Esophagus squamous epithelium (tissue), 5 donors: ENCODE measurements at regions not wholly inside any gene's neighbourhood (a gene's known extent, or its start where the extent isn't known, plus 50 kb on each side); places are given as distances from the start of the nearest gene placed in this dataset.
"Not testable (repeated sequence)": the region's sequence is repeated elsewhere in the genome, so short reads cannot be mapped to it uniquely, and the experiment has no call there.

Experiments
- DNase-seq: peaks from one replicate; lab custom pipeline; 2025; lab: John Stamatoyannopoulos, UW
- H3K27ac ChIP-seq, 4 donors: fragments of 200-600 bp; sonication (generic); one replicate each; pipeline ENCODE4 v1.5.1; 2016 to 2019; ENCODE audit warnings: mild to moderate bottlenecking in 1 of 4
- H3K27me3 ChIP-seq, 4 donors: fragments of 200-600 bp; sonication (generic); 1 replicate in 3 of 4; 2 replicates in 1 of 4; pipeline versions ENCODE4 v1.5.1 to v1.6.0; 2017 to 2021; ENCODE audit warnings: antibody characterized with exemption in 1 of 4
- H3K36me3 ChIP-seq, 3 donors: fragments of 200-600 bp; sonication (generic); one replicate each; pipeline ENCODE4 v1.5.1; 2016 to 2019
- H3K4me1 ChIP-seq, 3 donors: fragments of 200-600 bp; sonication (generic); one replicate each; pipeline ENCODE4 v1.5.1; 2017 to 2019
- H3K4me3 ChIP-seq, 4 donors: fragments of 200-600 bp; sonication (generic); 1 replicate in 3 of 4; 2 replicates in 1 of 4; pipeline ENCODE4 v1.5.1; 2016 to 2019; ENCODE audit warnings: mild to moderate bottlenecking in 2 of 4, moderate library complexity in 1 of 4
- H3K9me3 ChIP-seq, 3 donors: fragments of 200-600 bp; sonication (generic); one replicate each; pipeline ENCODE4 v1.5.1; 2016 to 2019
- CTCF ChIP-seq, 6 experiments: fragments of 450-650 bp in 4 of 6; fragments of 200-600 bp in 2 of 6; sonication (generic) in 2 of 6; IDR thresholded peaks; one replicate each; pipeline ENCODE4 v1.5.1; 2016 to 2019; ENCODE audit warnings: antibody characterized with exemption in 6 of 6, mild to moderate bottlenecking in 4 of 6, moderate library complexity in 4 of 6
- POLR2A ChIP-seq, 4 donors: fragments of 450-650 bp; IDR thresholded peaks; one replicate each; pipeline ENCODE4 v1.6.1; 2017; ENCODE audit warnings: antibody characterized with exemption in 4 of 4, mild to moderate bottlenecking in 4 of 4, moderate library complexity in 3 of 4
- WGBS, 2 donors: methylation state at CpG; one replicate each; pipeline ENCODE4 v1.1.5; 2018; 5-methylcytosine and 5-hydroxymethylcytosine counted together
- intact Hi-C: fragments of 100-400 bp; cut with DNase I; formaldehyde crosslinking; loops from one replicate; pipeline ENCODE4 v1.15.0; 2022
- donor health status: DM: yes; HTN: yes; CAD: no.

- H3K27me3 ChIP-seq = no peaks in the 10 kb centered on the region
- no peak for DNase-seq
- no peaks in the 10 kb centered on the region for H3K4me1 ChIP-seq
- H3K36me3 ChIP-seq = no peaks in the 10 kb centered on the region
- intact Hi-C loops = no loop called here
- H3K4me3 ChIP-seq = no peak overlapping the region
- 65 to 82% methylated on average over 6 to 7 of the region's 7 CpGs for WGBS, 2 donors
- H3K27ac ChIP-seq = no peak overlapping the region
- H3K9me3 ChIP-seq = no peaks in the 10 kb centered on the region
- no peak for TF ChIP-seq CTCF (IDR thresholded peaks at IDR 0.05)
- no peak for TF ChIP-seq POLR2A (IDR thresholded peaks at IDR 0.05)
Observed at GRCh38 chr13:54394085-54394700, 1365.6 kb downstream of the OLFM4 start.

DNA sequence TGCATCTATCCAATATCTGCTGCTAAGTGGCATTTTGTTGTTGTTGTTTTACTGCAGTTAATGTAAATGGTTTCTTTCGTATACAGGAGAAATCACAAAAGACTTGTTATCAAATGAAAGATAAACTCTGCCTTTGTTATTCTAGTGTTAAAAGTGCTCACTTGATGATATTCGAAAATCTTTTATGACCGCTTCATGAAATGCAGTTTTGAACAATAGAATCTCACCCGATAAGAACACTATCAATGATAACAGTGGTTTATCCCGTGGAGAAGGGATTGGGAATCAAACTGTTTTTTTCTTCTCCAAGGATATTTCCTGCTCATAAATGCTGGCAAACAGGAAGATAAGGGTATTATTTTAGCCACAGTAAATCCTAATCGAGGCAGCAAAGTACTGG lies 1366.3 kb downstream of the OLFM4 start:
- DNase-seq = no peak
- H3K27ac ChIP-seq = no peak overlapping the region
- H3K4me1 ChIP-seq = no peaks in the 10 kb centered on the region
- no peaks in the 10 kb centered on the region for H3K9me3 ChIP-seq
- H3K36me3 ChIP-seq = no peaks in the 10 kb centered on the region
- TF ChIP-seq CTCF (IDR thresholded peaks at IDR 0.05) = no peak
- TF ChIP-seq POLR2A (IDR thresholded peaks at IDR 0.05) = no peak
- no peak overlapping the region for H3K4me3 ChIP-seq
- intact Hi-C loops = no loop called here
- H3K27me3 ChIP-seq = no peaks in the 10 kb centered on the region
- WGBS, 2 donors = 75 to 85% methylated on average over 6 of the region's 6 CpGs

- Histone ChIP-seq H3K9me3 (no peaks in the 10 kb centered on the region), H3K27ac (no peak overlapping the region), H3K27me3 (no peaks in the 10 kb centered on the region), H3K4me3 (no peak overlapping the region), H3K36me3 (no peaks in the 10 kb centered on the region), H3K4me1 (no peaks in the 10 kb centered on the region)
- no peak for TF ChIP-seq POLR2A (IDR thresholded peaks at IDR 0.05)
- TF ChIP-seq CTCF (IDR thresholded peaks at IDR 0.05) = no peak
- intact Hi-C loops = no loop called here
- DNase-seq = no peak
- WGBS, 2 donors = 59 to 85% methylated on average over 1 of the region's 1 CpG
Observed at GRCh38 chr13:54402495-54402894, 1373.9 kb downstream of the OLFM4 start.

GRCh38 chr13:54415753-54416366 lies 1387.2 kb downstream of the OLFM4 start:
- Histone ChIP-seq H3K4me1 (no peaks in the 10 kb centered on the region), H3K9me3 (no peaks in the 10 kb centered on the region), H3K36me3 (no peaks in the 10 kb centered on the region), H3K4me3 (no peak overlapping the region), H3K27ac (no peak overlapping the region), H3K27me3 (no peaks in the 10 kb centered on the region)
- WGBS, 2 donors = 85 to 89% methylated on average over 3 to 4 of the region's 6 CpGs
- intact Hi-C loops = no loop called here
- no peak for TF ChIP-seq POLR2A (IDR thresholded peaks at IDR 0.05)
- TF ChIP-seq CTCF (IDR thresholded peaks at IDR 0.05) = no peak
- DNase-seq = no peak

DNA sequence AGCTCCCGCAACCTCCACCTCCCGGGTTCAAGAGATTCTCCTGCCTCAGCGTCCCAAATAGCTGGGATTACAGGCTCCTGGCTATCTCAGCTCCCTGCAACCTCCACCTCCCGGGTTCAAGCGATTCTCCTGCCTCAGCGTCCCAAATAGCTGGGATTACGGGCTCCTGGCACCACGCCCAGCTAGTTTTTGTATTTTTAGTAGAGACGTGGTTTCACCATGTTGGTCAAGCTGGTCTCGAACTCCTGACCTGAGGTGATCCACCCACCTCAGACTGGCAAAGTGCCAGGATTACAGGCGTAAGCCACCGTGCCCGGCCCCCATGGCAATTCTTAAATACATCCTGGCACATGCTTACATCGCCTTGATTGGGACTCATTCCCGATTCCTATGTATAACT lies 1394.3 kb downstream of the OLFM4 start:
- H3K9me3 ChIP-seq, DNase-seq, H3K4me3 ChIP-seq, H3K27ac ChIP-seq, H3K36me3 ChIP-seq, intact Hi-C loops, H3K27me3 ChIP-seq, H3K4me1 ChIP-seq: not testable (repeated sequence)
- 72 to 78% methylated on average over 14 to 15 of the region's 15 CpGs for WGBS, 2 donors
